GM23338 (cell line): ENCODE measurements at regions not wholly inside any gene's neighbourhood (a gene's known extent, or its start where the extent isn't known, plus 50 kb on each side); places are given as distances from the start of the nearest gene placed in this dataset.

Experiments
- ATAC-seq: fragments of 200-7000 bp; cut with Tn5 transposase; 3 replicates; pipeline ENCODE4 v1.9.1; 2020
- DNase-seq: peaks from one replicate; pipeline ENCODE4 v3.0.0-alpha.2; 2015; ENCODE audit warnings: low spot score
- H2AFZ ChIP-seq: fragments of 200-600 bp; sonication (generic); 2 replicates; pipeline ENCODE4 v1.8.0; 2016; ENCODE audit warnings: antibody characterized with exemption, mild to moderate bottlenecking, moderate library complexity
- H3F3A ChIP-seq: fragments of 200-600 bp; sonication (generic); replicated peaks from 2 replicates; pipeline ENCODE4 v1.8.0; 2017; ENCODE audit warnings: antibody characterized with exemption, mixed run types, low read depth
- H3K27ac ChIP-seq: fragments of 200-600 bp; sonication (generic); 2 replicates; pipeline ENCODE4 v1.6.1; 2016; ENCODE audit warnings: low read depth
- H3K27me3 ChIP-seq: fragments of 200-600 bp; sonication (generic); 2 replicates; pipeline ENCODE4 v1.8.0; 2016; ENCODE audit warnings: mild to moderate bottlenecking, mixed run types, moderate library complexity; ENCODE audit not compliant: insufficient read depth
- H3K36me3 ChIP-seq: fragments of 200-600 bp; sonication (generic); 2 replicates; pipeline ENCODE4 v1.8.0; 2016; ENCODE audit warnings: mild to moderate bottlenecking; ENCODE audit not compliant: insufficient read depth
- H3K4me1 ChIP-seq: fragments of 200-600 bp; sonication (generic); 2 replicates; pipeline ENCODE4 v1.8.0; 2016; ENCODE audit warnings: mild to moderate bottlenecking, moderate library complexity; ENCODE audit not compliant: insufficient read depth
- H3K4me2 ChIP-seq: fragments of 200-600 bp; sonication (generic); 2 replicates; pipeline ENCODE4 v1.7.1; 2017; ENCODE audit warnings: mixed run types
- H3K4me3 ChIP-seq: fragments of 200-600 bp; sonication (generic); 2 replicates; pipeline ENCODE4 v1.6.1; 2016; ENCODE audit warnings: mixed run types
- H3K79me2 ChIP-seq: fragments of 200-600 bp; sonication (generic); replicated peaks from 2 replicates; pipeline ENCODE4 v1.8.0; 2017; ENCODE audit warnings: mild to moderate bottlenecking; ENCODE audit not compliant: insufficient read depth
- H3K9me2 ChIP-seq: fragments of 200-600 bp; sonication (generic); 2 replicates; pipeline ENCODE4 v1.8.0; 2017; ENCODE audit not compliant: insufficient read depth
- H4K20me1 ChIP-seq: fragments of 200-600 bp; sonication (generic); replicated peaks from 2 replicates; pipeline ENCODE4 v1.8.0; 2017; ENCODE audit warnings: mild to moderate bottlenecking; ENCODE audit not compliant: insufficient read depth
- H3K27ac Mint-ChIP-seq: 2 replicates; pipeline ENCODE4 v1.8.0; 2020; ENCODE audit warnings: inconsistent platforms, mild to moderate bottlenecking, moderate library complexity, mixed read lengths
- H3K27me3 Mint-ChIP-seq: 3 replicates; pipeline ENCODE4 v1.8.0; 2022; ENCODE audit warnings: low read depth, mild to moderate bottlenecking, moderate library complexity, mixed read lengths, inconsistent platforms; ENCODE audit not compliant: insufficient read depth, poor library complexity
- H3K36me3 Mint-ChIP-seq: 3 replicates; pipeline ENCODE4 v1.8.0; 2021; ENCODE audit warnings: low read depth, mild to moderate bottlenecking, inconsistent platforms, moderate library complexity, mixed read lengths
- H3K4me1 Mint-ChIP-seq: 3 replicates; pipeline ENCODE4 v1.8.0; 2020; ENCODE audit warnings: mild to moderate bottlenecking, inconsistent platforms, mixed read lengths
- H3K4me3 Mint-ChIP-seq: 3 replicates; pipeline ENCODE4 v1.8.0; 2021; ENCODE audit warnings: moderate library complexity, mild to moderate bottlenecking, inconsistent platforms, mixed read lengths
- H3K9me3 Mint-ChIP-seq: 3 replicates; pipeline ENCODE4 v1.8.0; 2020; ENCODE audit warnings: moderate library complexity, mild to moderate bottlenecking, inconsistent platforms, mixed read lengths
- CREB1 ChIP-seq: fragments of 250-450 bp; sonication (Bioruptor Pico); IDR thresholded peaks from 2 replicates; pipeline ENCODE4 v1.5.0; 2020; ENCODE audit warnings: low read depth, mild to moderate bottlenecking, moderate library complexity
- EZH2 ChIP-seq: fragments of 200-600 bp; sonication (generic); IDR thresholded peaks from one replicate; pipeline ENCODE4 v1.8.0; 2017; ENCODE audit warnings: antibody characterized with exemption, mild to moderate bottlenecking, low read depth; ENCODE audit not compliant: unreplicated experiment
- JUNB ChIP-seq: IDR thresholded peaks from one replicate; pipeline ENCODE4 v1.6.1; 2016; ENCODE audit warnings: antibody characterized with exemption; ENCODE audit not compliant: unreplicated experiment
- NANOG ChIP-seq: IDR thresholded peaks from 2 replicates; pipeline ENCODE4 v1.6.1; 2016; ENCODE audit warnings: antibody characterized with exemption, borderline replicate concordance
- POLR2AphosphoS5 ChIP-seq: IDR thresholded peaks from 2 replicates; pipeline ENCODE4 v1.6.1; 2016; ENCODE audit warnings: antibody characterized with exemption, low read depth
- ZNF114 ChIP-seq: fragments of 250-450 bp; sonication (Bioruptor Pico); IDR thresholded peaks from 2 replicates; pipeline ENCODE4 v1.5.0; 2020; ENCODE audit warnings: mild to moderate bottlenecking, moderate library complexity
- TF ChIP-seq, protein P1 (sequence below): fragments of 250-450 bp; sonication (Bioruptor Pico); IDR thresholded peaks from 2 replicates; pipeline ENCODE4 v1.5.0; 2020; ENCODE audit warnings: mild to moderate bottlenecking, moderate library complexity
- TF ChIP-seq, protein P2 (sequence below): IDR thresholded peaks from 2 replicates; pipeline ENCODE4 v1.6.1; 2016; ENCODE audit warnings: antibody characterized with exemption
- TF ChIP-seq, protein P3 (sequence below), 2 experiments: fragments of 200-600 bp in 1 of 2; sonication (generic) in 1 of 2; conservative IDR thresholded peaks; 2 replicates each; pipeline versions ENCODE4 v1.5.1 to v1.6.1; 2016 to 2017; ENCODE audit warnings: antibody characterized with exemption in 2 of 2, low read depth in 2 of 2, mild to moderate bottlenecking in 2 of 2, moderate library complexity in 1 of 2
- TF ChIP-seq, protein P4 (sequence below): IDR thresholded peaks from one replicate; pipeline ENCODE4 v1.6.1; 2018; ENCODE audit warnings: antibody characterized with exemption; ENCODE audit not compliant: unreplicated experiment

DNA sequence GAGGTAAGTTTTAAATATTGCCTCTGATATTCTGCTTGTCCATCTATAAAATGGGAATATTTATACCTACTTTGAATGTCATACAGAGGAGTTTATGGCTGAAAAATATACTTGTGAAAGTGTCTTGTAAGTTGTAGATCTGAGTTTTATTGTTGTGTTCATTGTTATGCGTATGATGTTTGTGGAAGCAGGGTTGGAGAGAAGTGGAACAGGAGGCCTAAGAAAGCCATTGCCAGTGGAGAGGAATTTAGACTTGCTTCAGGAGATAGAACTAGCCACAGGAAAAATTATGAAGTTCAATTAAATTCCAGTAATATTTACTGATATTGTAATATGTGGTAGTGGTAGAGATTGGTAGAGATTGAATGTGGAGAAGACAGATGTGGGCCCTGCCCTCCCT, 491.9 kb upstream of the FANCL start:
- no peak overlapping the region for H3K27ac ChIP-seq
- H3F3A ChIP-seq, result no peaks in the 10 kb centered on the region
- Mint-ChIP-seq H3K27ac (no peak overlapping the region), H3K27me3 (no peaks in the 10 kb centered on the region), H3K4me3 (no peak overlapping the region), H3K36me3 (no peaks in the 10 kb centered on the region), H3K4me1 (peaks cover 32% of the 10 kb centered on the region), H3K9me3 (no peaks in the 10 kb centered on the region)
- H3K9me2 ChIP-seq, result no peaks in the 10 kb centered on the region
- H3K27me3 ChIP-seq, result no peaks in the 10 kb centered on the region
- H3K4me2 ChIP-seq, result peak overlapping the region; percentile 6; the same call in 1 of the 2 replicates
- ATAC-seq, result no peak
- H4K20me1 ChIP-seq, result no peaks in the 10 kb centered on the region
- no peak for DNase-seq
- H3K4me1 ChIP-seq, result peaks cover 8% of the 10 kb centered on the region; the same call in 1 of the 2 replicates
- no peaks in the 10 kb centered on the region for H3K36me3 ChIP-seq
- no peaks in the 10 kb centered on the region for H3K79me2 ChIP-seq
- H2AFZ ChIP-seq, result no peak overlapping the region
- TF ChIP-seq NANOG, result no peak
- TF ChIP-seq, protein P1, sequence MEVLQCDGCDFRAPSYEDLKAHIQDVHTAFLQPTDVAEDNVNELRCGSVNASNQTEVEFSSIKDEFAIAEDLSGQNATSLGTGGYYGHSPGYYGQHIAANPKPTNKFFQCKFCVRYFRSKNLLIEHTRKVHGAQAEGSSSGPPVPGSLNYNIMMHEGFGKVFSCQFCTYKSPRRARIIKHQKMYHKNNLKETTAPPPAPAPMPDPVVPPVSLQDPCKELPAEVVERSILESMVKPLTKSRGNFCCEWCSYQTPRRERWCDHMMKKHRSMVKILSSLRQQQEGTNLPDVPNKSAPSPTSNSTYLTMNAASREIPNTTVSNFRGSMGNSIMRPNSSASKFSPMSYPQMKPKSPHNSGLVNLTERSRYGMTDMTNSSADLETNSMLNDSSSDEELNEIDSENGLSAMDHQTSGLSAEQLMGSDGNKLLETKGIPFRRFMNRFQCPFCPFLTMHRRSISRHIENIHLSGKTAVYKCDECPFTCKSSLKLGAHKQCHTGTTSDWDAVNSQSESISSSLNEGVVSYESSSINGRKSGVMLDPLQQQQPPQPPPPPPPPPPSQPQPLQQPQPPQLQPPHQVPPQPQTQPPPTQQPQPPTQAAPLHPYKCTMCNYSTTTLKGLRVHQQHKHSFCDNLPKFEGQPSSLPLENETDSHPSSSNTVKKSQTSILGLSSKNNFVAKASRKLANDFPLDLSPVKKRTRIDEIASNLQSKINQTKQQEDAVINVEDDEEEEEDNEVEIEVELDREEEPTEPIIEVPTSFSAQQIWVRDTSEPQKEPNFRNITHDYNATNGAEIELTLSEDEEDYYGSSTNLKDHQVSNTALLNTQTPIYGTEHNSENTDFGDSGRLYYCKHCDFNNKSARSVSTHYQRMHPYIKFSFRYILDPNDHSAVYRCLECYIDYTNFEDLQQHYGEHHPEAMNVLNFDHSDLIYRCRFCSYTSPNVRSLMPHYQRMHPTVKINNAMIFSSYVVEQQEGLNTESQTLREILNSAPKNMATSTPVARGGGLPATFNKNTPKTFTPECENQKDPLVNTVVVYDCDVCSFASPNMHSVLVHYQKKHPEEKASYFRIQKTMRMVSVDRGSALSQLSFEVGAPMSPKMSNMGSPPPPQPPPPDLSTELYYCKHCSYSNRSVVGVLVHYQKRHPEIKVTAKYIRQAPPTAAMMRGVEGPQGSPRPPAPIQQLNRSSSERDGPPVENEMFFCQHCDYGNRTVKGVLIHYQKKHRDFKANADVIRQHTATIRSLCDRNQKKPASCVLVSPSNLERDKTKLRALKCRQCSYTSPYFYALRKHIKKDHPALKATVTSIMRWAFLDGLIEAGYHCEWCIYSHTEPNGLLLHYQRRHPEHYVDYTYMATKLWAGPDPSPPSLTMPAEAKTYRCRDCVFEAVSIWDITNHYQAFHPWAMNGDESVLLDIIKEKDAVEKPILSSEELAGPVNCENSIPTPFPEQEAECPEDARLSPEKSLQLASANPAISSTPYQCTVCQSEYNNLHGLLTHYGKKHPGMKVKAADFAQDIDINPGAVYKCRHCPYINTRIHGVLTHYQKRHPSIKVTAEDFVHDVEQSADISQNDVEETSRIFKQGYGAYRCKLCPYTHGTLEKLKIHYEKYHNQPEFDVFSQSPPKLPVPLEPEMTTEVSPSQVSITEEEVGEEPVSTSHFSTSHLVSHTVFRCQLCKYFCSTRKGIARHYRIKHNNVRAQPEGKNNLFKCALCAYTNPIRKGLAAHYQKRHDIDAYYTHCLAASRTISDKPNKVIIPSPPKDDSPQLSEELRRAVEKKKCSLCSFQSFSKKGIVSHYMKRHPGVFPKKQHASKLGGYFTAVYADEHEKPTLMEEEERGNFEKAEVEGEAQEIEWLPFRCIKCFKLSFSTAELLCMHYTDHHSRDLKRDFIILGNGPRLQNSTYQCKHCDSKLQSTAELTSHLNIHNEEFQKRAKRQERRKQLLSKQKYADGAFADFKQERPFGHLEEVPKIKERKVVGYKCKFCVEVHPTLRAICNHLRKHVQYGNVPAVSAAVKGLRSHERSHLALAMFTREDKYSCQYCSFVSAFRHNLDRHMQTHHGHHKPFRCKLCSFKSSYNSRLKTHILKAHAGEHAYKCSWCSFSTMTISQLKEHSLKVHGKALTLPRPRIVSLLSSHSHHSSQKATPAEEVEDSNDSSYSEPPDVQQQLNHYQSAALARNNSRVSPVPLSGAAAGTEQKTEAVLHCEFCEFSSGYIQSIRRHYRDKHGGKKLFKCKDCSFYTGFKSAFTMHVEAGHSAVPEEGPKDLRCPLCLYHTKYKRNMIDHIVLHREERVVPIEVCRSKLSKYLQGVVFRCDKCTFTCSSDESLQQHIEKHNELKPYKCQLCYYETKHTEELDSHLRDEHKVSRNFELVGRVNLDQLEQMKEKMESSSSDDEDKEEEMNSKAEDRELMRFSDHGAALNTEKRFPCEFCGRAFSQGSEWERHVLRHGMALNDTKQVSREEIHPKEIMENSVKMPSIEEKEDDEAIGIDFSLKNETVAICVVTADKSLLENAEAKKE (CRISPR knock-in tag), result peak; percentile 44; the same call in 1 of the 2 replicates
- H3K4me3 ChIP-seq, result no peak overlapping the region

DNA sequence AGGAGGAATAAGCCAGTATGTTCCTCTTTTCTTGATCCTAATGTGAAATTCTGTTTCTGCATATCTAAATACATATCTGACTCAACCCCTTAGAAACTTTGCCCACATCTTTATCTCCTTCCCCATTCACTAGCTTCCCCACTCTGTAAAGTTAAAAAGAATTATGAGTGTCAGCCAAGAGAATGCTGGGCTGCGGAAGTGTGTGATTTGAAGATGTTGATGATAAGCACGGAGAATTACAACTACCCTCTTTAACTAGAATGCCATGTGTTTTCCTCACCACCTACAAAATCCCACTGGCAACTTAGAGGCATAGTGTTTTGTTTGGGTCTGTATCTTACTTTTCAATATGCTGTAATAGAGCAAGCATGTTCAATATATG, 490.4 kb upstream of the FANCL start:
- no peaks in the 10 kb centered on the region for H3K9me3 Mint-ChIP-seq
- H2AFZ ChIP-seq, result no peak overlapping the region
- DNase-seq, result no peak
- no peaks in the 10 kb centered on the region for H3K36me3 Mint-ChIP-seq
- H3K27me3 Mint-ChIP-seq, result no peaks in the 10 kb centered on the region
- H3K27me3 ChIP-seq, result no peaks in the 10 kb centered on the region
- H3K4me3 ChIP-seq, result no peak overlapping the region
- no peaks in the 10 kb centered on the region for H3F3A ChIP-seq
- H3K4me3 Mint-ChIP-seq, result no peak overlapping the region
- H3K27ac Mint-ChIP-seq, result 0 out of 2 replicates have a peak overlapping the region, but pooled peaks have one; percentile 11
- H3K9me2 ChIP-seq, result no peaks in the 10 kb centered on the region
- no peaks in the 10 kb centered on the region for H4K20me1 ChIP-seq
- peaks cover 8% of the 10 kb centered on the region; the same call in 1 of the 2 replicates for H3K4me1 ChIP-seq
- no peak for ATAC-seq
- no peaks in the 10 kb centered on the region for H3K36me3 ChIP-seq
- H3K4me1 Mint-ChIP-seq, result peaks cover 27% of the 10 kb centered on the region
- no peak overlapping the region for H3K27ac ChIP-seq
- H3K79me2 ChIP-seq, result no peaks in the 10 kb centered on the region
- H3K4me2 ChIP-seq, result no peak overlapping the region
- no peak for TF ChIP-seq CREB1 (CRISPR knock-in tag)
- TF ChIP-seq EZH2, result no peak
- no peak for TF ChIP-seq JUNB
- TF ChIP-seq, protein P2, sequence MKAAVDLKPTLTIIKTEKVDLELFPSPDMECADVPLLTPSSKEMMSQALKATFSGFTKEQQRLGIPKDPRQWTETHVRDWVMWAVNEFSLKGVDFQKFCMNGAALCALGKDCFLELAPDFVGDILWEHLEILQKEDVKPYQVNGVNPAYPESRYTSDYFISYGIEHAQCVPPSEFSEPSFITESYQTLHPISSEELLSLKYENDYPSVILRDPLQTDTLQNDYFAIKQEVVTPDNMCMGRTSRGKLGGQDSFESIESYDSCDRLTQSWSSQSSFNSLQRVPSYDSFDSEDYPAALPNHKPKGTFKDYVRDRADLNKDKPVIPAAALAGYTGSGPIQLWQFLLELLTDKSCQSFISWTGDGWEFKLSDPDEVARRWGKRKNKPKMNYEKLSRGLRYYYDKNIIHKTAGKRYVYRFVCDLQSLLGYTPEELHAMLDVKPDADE, result no peak
- TF ChIP-seq ZNF114 (CRISPR knock-in tag), result no peak
- TF ChIP-seq, protein P3, sequence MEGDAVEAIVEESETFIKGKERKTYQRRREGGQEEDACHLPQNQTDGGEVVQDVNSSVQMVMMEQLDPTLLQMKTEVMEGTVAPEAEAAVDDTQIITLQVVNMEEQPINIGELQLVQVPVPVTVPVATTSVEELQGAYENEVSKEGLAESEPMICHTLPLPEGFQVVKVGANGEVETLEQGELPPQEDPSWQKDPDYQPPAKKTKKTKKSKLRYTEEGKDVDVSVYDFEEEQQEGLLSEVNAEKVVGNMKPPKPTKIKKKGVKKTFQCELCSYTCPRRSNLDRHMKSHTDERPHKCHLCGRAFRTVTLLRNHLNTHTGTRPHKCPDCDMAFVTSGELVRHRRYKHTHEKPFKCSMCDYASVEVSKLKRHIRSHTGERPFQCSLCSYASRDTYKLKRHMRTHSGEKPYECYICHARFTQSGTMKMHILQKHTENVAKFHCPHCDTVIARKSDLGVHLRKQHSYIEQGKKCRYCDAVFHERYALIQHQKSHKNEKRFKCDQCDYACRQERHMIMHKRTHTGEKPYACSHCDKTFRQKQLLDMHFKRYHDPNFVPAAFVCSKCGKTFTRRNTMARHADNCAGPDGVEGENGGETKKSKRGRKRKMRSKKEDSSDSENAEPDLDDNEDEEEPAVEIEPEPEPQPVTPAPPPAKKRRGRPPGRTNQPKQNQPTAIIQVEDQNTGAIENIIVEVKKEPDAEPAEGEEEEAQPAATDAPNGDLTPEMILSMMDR (conservative IDR thresholded peaks at IDR 0.05; ENCODE audit: low read depth in 2 of 2), result no peak
- TF ChIP-seq NANOG, result no peak
- TF ChIP-seq, protein P4, sequence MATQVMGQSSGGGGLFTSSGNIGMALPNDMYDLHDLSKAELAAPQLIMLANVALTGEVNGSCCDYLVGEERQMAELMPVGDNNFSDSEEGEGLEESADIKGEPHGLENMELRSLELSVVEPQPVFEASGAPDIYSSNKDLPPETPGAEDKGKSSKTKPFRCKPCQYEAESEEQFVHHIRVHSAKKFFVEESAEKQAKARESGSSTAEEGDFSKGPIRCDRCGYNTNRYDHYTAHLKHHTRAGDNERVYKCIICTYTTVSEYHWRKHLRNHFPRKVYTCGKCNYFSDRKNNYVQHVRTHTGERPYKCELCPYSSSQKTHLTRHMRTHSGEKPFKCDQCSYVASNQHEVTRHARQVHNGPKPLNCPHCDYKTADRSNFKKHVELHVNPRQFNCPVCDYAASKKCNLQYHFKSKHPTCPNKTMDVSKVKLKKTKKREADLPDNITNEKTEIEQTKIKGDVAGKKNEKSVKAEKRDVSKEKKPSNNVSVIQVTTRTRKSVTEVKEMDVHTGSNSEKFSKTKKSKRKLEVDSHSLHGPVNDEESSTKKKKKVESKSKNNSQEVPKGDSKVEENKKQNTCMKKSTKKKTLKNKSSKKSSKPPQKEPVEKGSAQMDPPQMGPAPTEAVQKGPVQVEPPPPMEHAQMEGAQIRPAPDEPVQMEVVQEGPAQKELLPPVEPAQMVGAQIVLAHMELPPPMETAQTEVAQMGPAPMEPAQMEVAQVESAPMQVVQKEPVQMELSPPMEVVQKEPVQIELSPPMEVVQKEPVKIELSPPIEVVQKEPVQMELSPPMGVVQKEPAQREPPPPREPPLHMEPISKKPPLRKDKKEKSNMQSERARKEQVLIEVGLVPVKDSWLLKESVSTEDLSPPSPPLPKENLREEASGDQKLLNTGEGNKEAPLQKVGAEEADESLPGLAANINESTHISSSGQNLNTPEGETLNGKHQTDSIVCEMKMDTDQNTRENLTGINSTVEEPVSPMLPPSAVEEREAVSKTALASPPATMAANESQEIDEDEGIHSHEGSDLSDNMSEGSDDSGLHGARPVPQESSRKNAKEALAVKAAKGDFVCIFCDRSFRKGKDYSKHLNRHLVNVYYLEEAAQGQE, result no peak
- TF ChIP-seq POLR2AphosphoS5, result no peak
